ENCODE measurements at regions not wholly inside any gene's neighbourhood (a gene's known extent, or its start where the extent isn't known, plus 50 kb on each side); places are given as distances from the start of the nearest gene placed in this dataset.

DNA sequence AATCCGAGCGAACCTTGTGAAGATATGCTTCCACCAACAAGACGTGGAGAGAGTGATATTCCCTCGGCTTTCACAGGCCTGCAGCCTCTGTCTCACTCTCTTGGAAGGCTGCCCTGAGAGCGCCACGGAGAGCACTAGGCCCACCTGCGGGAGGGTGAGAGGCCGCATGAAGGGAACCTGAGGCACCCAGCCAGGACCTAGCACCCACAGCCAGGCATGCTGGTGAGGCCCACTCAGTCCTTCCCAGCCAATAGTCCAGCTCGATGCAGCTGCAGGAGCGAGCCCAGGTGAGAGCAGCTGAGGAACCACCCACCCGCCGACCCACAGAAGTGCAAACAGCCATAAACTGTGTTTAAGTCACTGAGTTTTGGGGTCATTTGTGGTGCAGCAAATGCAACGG is 227.2 kb downstream of the QKI start:
- TF ChIP-seq MAZ (CRISPR knock-in tag; conservative IDR thresholded peaks at IDR 0.05 in 1 of 2, IDR thresholded peaks at IDR 0.05 in 1 of 2): no peak
- no peak for TF ChIP-seq POU5F1 (IDR thresholded peaks at IDR 0.05; ENCODE audit: borderline replicate concordance, low read depth, low read length, partially characterized antibody)
- TF ChIP-seq, protein P1, sequence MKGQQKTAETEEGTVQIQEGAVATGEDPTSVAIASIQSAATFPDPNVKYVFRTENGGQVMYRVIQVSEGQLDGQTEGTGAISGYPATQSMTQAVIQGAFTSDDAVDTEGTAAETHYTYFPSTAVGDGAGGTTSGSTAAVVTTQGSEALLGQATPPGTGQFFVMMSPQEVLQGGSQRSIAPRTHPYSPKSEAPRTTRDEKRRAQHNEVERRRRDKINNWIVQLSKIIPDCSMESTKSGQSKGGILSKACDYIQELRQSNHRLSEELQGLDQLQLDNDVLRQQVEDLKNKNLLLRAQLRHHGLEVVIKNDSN (CRISPR knock-in tag; IDR thresholded peaks at IDR 0.05): no peak
- TF ChIP-seq, protein P2, sequence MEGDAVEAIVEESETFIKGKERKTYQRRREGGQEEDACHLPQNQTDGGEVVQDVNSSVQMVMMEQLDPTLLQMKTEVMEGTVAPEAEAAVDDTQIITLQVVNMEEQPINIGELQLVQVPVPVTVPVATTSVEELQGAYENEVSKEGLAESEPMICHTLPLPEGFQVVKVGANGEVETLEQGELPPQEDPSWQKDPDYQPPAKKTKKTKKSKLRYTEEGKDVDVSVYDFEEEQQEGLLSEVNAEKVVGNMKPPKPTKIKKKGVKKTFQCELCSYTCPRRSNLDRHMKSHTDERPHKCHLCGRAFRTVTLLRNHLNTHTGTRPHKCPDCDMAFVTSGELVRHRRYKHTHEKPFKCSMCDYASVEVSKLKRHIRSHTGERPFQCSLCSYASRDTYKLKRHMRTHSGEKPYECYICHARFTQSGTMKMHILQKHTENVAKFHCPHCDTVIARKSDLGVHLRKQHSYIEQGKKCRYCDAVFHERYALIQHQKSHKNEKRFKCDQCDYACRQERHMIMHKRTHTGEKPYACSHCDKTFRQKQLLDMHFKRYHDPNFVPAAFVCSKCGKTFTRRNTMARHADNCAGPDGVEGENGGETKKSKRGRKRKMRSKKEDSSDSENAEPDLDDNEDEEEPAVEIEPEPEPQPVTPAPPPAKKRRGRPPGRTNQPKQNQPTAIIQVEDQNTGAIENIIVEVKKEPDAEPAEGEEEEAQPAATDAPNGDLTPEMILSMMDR (IDR thresholded peaks at IDR 0.05 in 2 of 3, conservative IDR thresholded peaks at IDR 0.05 in 1 of 3; ENCODE audit: insufficient read depth in 2 of 3, low read depth in 1 of 3, low read length in 3 of 3): no peak
- TF ChIP-seq SPI1 (IDR thresholded peaks at IDR 0.05; ENCODE audit: borderline replicate concordance, low read depth, low read length): no peak
- no peak for TF ChIP-seq SIRT6 (IDR thresholded peaks at IDR 0.05; ENCODE audit: low read depth, low read length)

Data from K562 (cell line).